Motor neuron (in vitro differentiated cells): ENCODE measurements at regions not wholly inside any gene's neighbourhood (a gene's known extent, or its start where the extent isn't known, plus 50 kb on each side); places are given as distances from the start of the nearest gene placed in this dataset.
"Not testable (repeated sequence)": the region's sequence is repeated elsewhere in the genome, so short reads cannot be mapped to it uniquely, and the experiment has no call there.

Source experiments
- ATAC-seq, 8 experiments: fragments of 200-7000 bp; cut with Tn5 transposase; replicated peaks in 6 of 8; 2 replicates each; pipeline ENCODE4 v1.8.0; 2021; ENCODE audit warnings: mild to moderate bottlenecking in 8 of 8, moderate library complexity in 8 of 8
- H3K27ac ChIP-seq, 2 donors: fragments of 250-450 bp; sonication (Bioruptor Pico); 2 replicates each; pipeline ENCODE4 v1.9.0; 2021; ENCODE audit warnings: antibody characterized with exemption in 2 of 2, mild to moderate bottlenecking in 2 of 2, moderate library complexity in 1 of 2
- H3K4me1 ChIP-seq, 2 donors: fragments of 250-450 bp; sonication (Bioruptor Pico); replicated peaks in 1 of 2; 2 replicates each; pipeline ENCODE4 v1.6.1; 2021; ENCODE audit warnings: antibody characterized with exemption in 2 of 2, mild to moderate bottlenecking in 2 of 2, moderate library complexity in 1 of 2
- H3K4me3 ChIP-seq, 5 donors: fragments of 250-450 bp; sonication (Bioruptor Pico); 2 replicates each; pipeline ENCODE4 v1.9.0; 2021; ENCODE audit warnings: antibody characterized with exemption in 5 of 5, mild to moderate bottlenecking in 5 of 5, moderate library complexity in 4 of 5
- WGBS, 10 experiments: fragments of 450-650 bp; shearing (Covaris generic); methylation state at CpG; one replicate each; pipeline ENCODE4 v1.0.0; 2022; 5-methylcytosine and 5-hydroxymethylcytosine counted together
- in situ Hi-C, 9 experiments: fragments of 400-800 bp; cut with MboI; loops; one replicate each; pipeline ENCODE4 v1.15.0; 2021; ENCODE audit warnings: low sequenced_read_pairs in 9 of 9, low pct_unique_long_range_greater_than_20kb in 2 of 9; ENCODE audit not compliant: unreplicated experiment in 9 of 9

DNA sequence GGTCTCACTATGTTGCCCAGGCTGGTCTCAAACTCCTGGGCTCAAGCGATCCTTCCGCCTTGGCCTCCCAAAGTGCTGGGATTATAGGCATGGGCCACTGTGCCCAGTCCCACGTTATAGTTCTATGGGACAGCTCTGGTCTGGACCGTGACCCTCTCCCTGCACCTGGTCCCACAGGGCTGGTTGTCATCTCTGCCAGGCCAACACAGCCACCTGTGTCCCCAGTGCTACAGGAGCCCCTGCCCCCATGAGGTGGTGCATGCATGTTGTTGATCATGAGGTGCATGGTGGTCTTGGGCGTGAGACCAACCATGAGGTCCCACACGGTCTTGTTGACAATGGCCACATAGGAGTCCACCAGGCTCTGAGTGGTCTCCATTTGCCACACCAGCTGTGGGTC lies 51.0 kb upstream of the UBE2Q2 start:
- H3K4me1 ChIP-seq, H3K27ac ChIP-seq, ATAC-seq, in situ Hi-C loops, H3K4me3 ChIP-seq: not testable (repeated sequence)
- WGBS, 10 experiments = 63 to 100% (median 100%) methylated on average over 2 of the region's 6 CpGs; no CpG with 5 or more reads in 7 of the 10 experiments

DNA sequence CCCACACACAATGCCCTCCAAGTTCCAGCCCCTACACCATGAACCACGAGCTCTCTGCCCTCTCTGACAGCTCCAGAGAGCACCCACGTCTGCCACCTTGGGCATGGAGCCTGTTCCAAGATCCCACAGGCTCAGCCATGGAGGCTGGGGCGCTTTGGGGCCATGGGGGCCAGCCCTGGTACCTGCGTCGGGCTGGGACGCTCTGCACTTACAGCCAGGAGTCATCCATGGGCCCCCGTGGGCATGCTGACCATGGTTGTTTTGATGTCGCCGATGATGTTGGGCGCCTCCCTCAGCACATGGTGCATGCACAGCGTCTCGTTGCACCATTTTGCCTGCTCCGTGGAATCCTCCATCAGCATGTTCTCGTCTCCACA lies 51.9 kb upstream of the UBE2Q2 start:
- Histone ChIP-seq H3K4me1 (no peaks in the 10 kb centered on the region), H3K27ac (no peak overlapping the region), H3K4me3 (no peak overlapping the region)
- no peak for ATAC-seq
- 0 to 87% (median 77%) methylated on average over 1 to 4 of the region's 14 CpGs; no CpG with 5 or more reads in 6 of the 10 experiments for WGBS, 10 experiments
- in situ Hi-C loops = no loop called here

DNA sequence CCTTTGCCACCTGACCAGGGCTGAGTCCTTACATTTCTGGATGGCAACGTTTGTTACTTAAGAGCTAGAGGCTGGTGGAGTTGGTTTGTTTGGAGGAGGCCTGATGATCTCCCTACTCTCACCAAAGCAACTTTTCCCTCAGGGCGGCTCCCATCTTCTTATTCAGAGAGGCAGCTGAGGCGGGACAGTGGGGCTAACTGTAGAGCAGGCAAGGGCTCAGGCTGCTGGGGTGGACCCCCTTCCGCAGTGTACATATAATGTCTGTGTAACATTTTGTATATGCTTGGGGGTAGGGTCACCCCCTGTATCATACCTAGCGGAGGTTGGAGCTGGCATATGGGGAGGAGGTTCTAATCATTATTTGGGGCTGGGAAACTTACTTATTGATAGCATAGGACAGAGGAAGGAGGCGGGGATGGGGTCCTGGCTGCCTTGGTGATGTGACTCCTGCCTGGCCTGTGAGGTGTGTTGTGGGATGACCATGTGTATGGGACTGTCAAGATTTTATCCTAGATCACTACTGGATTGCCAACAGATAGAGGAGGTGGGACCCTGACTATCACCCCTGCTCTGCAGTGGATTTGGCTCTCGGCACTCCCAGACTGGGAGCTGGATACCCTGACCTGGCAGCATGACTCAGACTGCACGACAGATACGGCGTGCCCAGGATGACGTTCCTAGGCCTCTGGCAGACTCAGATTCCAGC lies 52.5 kb upstream of the UBE2Q2 start:
- in situ Hi-C loops = no loop called here
- no peak for ATAC-seq
- no peak overlapping the region for H3K27ac ChIP-seq
- no peaks in the 10 kb centered on the region for H3K4me1 ChIP-seq
- WGBS, 10 experiments = 57 to 93% (median 75%) methylated on average over 1 to 5 of the region's 11 CpGs; no CpG with 5 or more reads in 4 of the 10 experiments
- H3K4me3 ChIP-seq = no peak overlapping the region

GRCh38 chr15:75786575-75786947 lies 56.7 kb upstream of the UBE2Q2 start:
- Histone ChIP-seq H3K4me3 (no peak overlapping the region), H3K4me1 (no peaks in the 10 kb centered on the region), H3K27ac (no peak overlapping the region)
- peak in 1 of 8 experiments; percentile 72 for ATAC-seq
- WGBS, 10 experiments = 0 to 80% (median 57%) methylated on average over 1 to 7 of the region's 15 CpGs; no CpG with 5 or more reads in 4 of the 10 experiments
- in situ Hi-C loops = no loop called here

DNA sequence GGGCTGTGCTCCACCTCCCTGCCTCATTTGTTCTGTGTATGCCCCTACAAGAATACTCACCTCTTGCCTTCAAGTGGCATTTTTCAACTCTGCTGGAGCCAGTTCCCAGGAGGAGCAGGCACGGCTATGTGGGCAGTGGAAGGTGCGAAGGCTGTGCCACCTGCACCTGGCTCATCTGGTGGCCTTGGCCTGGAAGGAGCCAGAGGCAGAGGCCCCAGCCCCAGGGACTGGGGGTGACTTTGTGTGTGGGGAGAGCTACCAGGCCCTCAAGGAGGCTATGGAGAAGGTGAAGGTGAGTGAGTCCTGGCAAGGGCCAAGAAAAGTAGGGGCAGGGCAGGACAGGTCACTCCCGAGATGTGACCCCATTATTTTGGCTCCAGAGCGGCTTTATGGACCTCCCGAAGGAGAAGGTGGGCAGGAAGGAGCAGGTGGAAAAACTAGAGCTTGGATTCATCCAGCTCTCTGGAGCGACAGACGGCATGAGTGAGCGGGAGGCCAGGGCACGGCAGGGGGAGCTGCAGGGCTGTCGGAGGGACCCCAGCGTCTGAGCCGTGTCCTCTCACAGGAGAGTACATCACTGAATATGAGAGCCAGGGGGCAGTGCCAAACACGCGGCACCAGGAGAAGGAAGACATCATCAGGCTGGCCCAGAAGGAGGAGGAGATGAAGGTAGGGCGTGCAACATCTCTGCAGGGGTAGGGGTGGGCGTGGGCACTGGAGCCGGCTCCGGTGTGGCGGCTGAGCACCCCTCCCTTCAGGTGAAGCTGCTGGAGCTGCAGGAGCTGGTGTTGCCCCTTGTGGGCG lies 57.3 kb upstream of the UBE2Q2 start:
- WGBS, 10 experiments = 0 to 67% (median 44%) methylated on average over 1 to 6 of the region's 20 CpGs; no CpG with 5 or more reads in 4 of the 10 experiments
- Histone ChIP-seq H3K4me3 (no peak overlapping the region), H3K4me1 (no peaks in the 10 kb centered on the region), H3K27ac (no peak overlapping the region)
- in situ Hi-C loops = no loop called here
- ATAC-seq = no peak

DNA sequence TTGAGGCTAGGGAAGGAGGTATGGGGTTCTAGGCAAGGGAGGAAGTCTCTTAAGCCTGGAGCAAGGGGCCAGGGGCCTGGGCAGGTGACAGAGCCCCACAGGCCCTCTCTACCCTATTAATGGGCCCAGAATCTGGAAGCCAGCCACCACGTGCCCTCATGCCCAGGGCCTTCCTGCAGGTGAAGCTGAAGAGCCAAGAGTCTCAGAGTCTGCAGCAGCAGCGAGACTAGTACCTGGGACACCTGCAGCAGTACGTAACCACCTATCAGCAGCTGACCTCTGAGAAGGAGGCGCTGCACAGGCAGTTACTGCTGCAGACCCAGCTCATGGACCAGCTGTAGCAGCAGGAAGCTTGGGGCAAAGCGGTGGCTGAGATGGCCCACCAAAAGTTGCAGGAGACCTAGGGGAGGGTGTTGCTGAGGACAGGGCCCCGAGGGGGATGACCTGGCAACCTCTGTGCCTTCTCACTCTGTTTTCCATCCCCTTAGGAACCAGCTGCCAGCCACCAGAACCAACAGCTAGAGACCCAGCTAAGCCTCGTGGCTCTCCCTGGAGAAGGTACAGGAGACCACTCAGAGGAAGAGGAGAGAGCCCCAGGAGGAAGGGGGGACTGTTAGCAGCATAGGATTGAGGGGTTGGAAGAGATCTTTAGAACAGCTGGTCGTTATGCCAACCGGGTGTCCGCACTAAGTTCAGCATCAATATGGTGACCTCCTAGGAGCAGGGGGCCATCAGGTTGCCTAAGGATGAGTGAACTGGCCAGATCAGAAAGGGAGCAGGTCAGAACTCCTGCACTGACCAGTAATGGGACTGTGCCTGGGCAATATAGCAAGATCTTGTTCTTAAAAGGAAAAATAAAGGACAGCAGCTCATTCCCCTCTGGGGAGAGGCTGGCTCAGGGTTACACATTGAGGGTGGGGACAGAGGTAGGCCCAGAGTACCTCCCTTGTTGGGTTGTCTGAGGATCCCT lies 58.5 kb upstream of the UBE2Q2 start:
- H3K4me1 ChIP-seq, in situ Hi-C loops, H3K4me3 ChIP-seq, ATAC-seq, H3K27ac ChIP-seq: not testable (repeated sequence)
- WGBS, 10 experiments = 40 to 100% (median 64%) methylated on average over 1 to 6 of the region's 10 CpGs; no CpG with 5 or more reads in 6 of the 10 experiments

DNA sequence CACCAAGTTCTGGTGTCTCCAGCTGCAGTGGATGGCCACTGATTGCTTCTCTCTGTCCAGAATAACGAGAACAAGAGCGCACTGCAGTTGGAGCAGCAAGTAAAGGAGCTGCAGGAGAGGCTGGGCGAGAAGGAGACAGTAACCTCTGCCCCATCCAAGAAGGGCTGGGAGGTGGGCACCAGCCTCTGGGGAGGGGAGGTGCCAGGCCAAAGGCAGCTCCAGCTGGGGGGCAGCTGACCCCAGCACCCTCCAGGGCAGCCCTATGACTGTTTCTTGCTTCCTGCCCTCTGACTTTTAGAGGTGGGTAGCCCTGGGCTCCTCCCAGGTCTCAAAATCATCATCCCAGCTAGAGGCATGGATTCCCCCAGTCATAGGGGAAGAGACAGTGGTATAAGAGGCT lies 59.7 kb upstream of the UBE2Q2 start:
- H3K4me1 ChIP-seq, H3K27ac ChIP-seq, ATAC-seq, in situ Hi-C loops, H3K4me3 ChIP-seq: not testable (repeated sequence)
- 35 to 70% (median 50%) methylated on average over 1 to 2 of the region's 3 CpGs; no CpG with 5 or more reads in 5 of the 10 experiments for WGBS, 10 experiments

- in situ Hi-C loops = no loop called here
- ATAC-seq = no peak
- H3K4me1 ChIP-seq = no peaks in the 10 kb centered on the region
- no peak overlapping the region for H3K4me3 ChIP-seq
- H3K27ac ChIP-seq = no peak overlapping the region
- 43 to 100% (median 80%) methylated on average over 1 to 8 of the region's 11 CpGs; no CpG with 5 or more reads in 2 of the 10 experiments for WGBS, 10 experiments
Observed at GRCh38 chr15:75782926-75783325, 60.3 kb upstream of the UBE2Q2 start.

DNA sequence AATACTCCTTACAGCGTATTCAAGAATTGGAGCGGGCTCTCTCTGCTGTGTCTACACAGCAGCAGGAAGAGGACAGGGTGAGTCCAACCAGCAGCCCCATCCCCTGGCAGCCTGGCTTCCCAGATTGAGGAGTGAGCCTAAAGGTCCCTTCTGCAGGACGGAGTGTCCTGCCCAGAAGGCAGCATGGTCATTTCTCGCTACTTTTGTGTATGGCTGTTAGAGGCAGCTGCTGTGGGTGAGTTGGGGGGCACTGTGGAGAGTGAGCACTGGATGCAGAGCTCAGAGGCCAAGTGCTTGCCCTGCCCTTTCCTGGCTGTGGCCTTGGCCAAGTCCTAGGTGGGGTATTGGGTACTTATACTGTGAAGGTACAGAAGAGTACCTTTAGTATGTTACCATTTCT lies 62.3 kb upstream of the UBE2Q2 start:
- 20 to 60% (median 40%) methylated on average over 1 of the region's 4 CpGs; no CpG with 5 or more reads in 7 of the 10 experiments for WGBS, 10 experiments

GRCh38 chr15:75779504-75779903 lies 63.7 kb upstream of the UBE2Q2 start:
- no peak overlapping the region for H3K4me3 ChIP-seq
- 19 to 100% (median 67%) methylated on average over 1 to 4 of the region's 5 CpGs; no CpG with 5 or more reads in 2 of the 10 experiments for WGBS, 10 experiments
- H3K4me1 ChIP-seq = no peaks in the 10 kb centered on the region
- no peak for ATAC-seq
- in situ Hi-C loops = no loop called here
- H3K27ac ChIP-seq = no peak overlapping the region

More for the DNA sequence above, 62.3 kb upstream of the UBE2Q2 start:
- in situ Hi-C loops, ATAC-seq, H3K4me1 ChIP-seq, H3K27ac ChIP-seq, H3K4me3 ChIP-seq: not testable (repeated sequence)

GRCh38 chr15:75776871-75777610 lies 64.4 kb upstream of the CSPG4 start:
- ATAC-seq, H3K4me3 ChIP-seq, in situ Hi-C loops, H3K27ac ChIP-seq, H3K4me1 ChIP-seq: not testable (repeated sequence)

DNA sequence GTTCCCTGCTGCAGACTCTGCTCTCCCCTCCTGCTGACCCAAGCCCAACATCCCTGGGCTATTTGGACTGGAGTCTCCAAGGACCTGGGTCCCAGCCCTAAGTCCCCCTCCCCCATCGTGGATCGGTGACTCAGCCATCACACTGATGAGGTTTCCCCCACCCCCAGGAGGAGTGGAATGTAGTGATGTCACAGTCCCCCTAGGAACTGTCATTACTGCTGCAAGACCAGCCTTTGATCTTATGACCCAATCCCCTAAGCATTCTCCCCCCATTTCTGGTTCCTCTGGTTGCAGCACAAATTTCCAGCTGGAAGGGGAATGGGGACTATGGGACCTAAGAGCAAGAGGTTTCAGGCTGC lies 63.4 kb upstream of the CSPG4 start:
- in situ Hi-C loops = no loop called here
- no peak overlapping the region for H3K27ac ChIP-seq
- ATAC-seq = peak in 2 of 8 experiments; percentile 16 to 75
- H3K4me1 ChIP-seq = no peaks in the 10 kb centered on the region
- WGBS, 10 experiments = no CpG with 5 or more reads among the region's 2 CpGs
- H3K4me3 ChIP-seq = no peak overlapping the region
